Muscle of leg (tissue), 3 donors: ENCODE measurements at regions not wholly inside any gene's neighbourhood (a gene's known extent, or its start where the extent isn't known, plus 50 kb on each side); places are given as distances from the start of the nearest gene placed in this dataset.
A peak's percentile ranks its signal among the peaks of the same experiment; 100 is the strongest.

Experiments used
- DNase-seq: peaks from one replicate; pipeline ENCODE4 v3.0.0; 2013
- H3K27ac ChIP-seq: one replicate; pipeline ENCODE4 v1.5.1; 2013; ENCODE audit warnings: mild to moderate bottlenecking, low read length, control low read depth
- H3K27me3 ChIP-seq: one replicate; pipeline ENCODE4 v1.6.1; 2013; ENCODE audit warnings: low read length; ENCODE audit not compliant: control insufficient read depth, insufficient read depth
- H3K36me3 ChIP-seq: one replicate; pipeline ENCODE4 v1.6.1; 2013; ENCODE audit warnings: low read length; ENCODE audit not compliant: control insufficient read depth, insufficient read depth
- H3K4me1 ChIP-seq: one replicate; pipeline ENCODE4 v1.6.1; 2013; ENCODE audit warnings: low read length; ENCODE audit not compliant: control insufficient read depth, insufficient read depth
- H3K4me3 ChIP-seq: one replicate; pipeline ENCODE4 v1.5.1; 2013; ENCODE audit warnings: low read length, control low read depth
- H3K9me3 ChIP-seq: replicated peaks from 2 replicates; pipeline ENCODE4 v1.6.1; 2013; ENCODE audit warnings: low read depth, low read length; ENCODE audit not compliant: control insufficient read depth
- WGBS: methylation state at CpG from one replicate; pipeline ENCODE4 v1.1.5; 2013; ENCODE audit warnings: missing lambda C conversion rate; ENCODE audit not compliant: insufficient coverage; 5-methylcytosine and 5-hydroxymethylcytosine counted together

DNA sequence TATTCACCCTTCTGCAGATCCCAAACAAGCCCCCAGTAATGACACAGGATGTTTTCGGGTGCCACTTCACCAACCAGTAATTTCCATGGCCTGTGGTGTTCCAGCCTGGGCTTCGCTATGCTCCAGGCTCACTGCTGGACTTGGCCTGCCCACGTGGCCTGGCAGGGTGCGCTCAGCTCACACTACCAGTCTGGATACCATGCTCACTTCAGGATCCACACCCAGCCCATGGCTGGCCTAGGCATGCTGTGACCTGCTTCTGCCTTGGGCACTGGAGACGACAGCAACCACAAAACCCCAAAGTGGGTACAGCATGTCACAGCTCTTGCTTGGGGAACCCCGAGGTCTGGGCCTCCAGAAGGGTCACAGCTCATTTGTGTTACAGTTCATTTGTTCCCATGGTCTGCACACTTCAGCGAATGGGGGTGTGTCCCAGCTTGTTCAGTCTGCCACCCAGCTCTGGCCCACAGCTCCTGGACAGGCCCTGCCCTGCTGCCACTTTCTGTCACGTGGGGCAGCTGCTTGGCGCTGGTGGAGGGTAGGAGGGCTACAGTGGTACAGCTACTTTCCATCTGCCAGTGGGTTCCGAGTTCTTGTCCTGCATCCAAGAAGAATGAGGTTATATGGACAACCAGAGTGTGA lies 650.8 kb downstream of the MCTP2 start:
- Histone ChIP-seq H3K27me3 (no peaks in the 10 kb centered on the region), H3K36me3 (no peaks in the 10 kb centered on the region), H3K4me1 (no peaks in the 10 kb centered on the region), H3K4me3 (no peak overlapping the region), H3K27ac (no peak overlapping the region), H3K9me3 (peaks cover 5% of the 10 kb centered on the region)
- DNase-seq, result no peak
- WGBS, result 94% methylated on average over 10 of the region's 10 CpGs

DNA sequence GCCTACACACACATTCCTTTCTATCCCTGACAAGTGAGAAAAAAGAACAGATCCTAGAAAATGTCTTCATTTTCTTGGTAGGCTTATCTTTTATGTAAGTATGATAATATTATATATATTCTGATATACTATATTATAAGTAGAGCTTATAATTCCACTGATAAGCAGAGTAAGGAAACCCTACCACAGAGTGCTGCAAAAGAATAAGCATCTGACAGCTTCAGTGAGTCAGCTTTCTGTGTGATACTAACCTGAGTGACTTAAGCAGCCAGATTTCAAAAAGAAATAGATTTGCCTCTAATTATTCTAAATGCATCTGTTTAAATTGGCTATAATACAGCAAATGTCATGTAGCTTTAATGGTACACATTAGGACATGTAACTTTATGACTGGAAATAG lies 656.0 kb downstream of the MCTP2 start:
- Histone ChIP-seq H3K27ac (no peak overlapping the region), H3K4me3 (no peak overlapping the region), H3K27me3 (no peaks in the 10 kb centered on the region), H3K4me1 (no peaks in the 10 kb centered on the region), H3K9me3 (no peaks in the 10 kb centered on the region), H3K36me3 (no peaks in the 10 kb centered on the region)
- DNase-seq, result no peak

DNA sequence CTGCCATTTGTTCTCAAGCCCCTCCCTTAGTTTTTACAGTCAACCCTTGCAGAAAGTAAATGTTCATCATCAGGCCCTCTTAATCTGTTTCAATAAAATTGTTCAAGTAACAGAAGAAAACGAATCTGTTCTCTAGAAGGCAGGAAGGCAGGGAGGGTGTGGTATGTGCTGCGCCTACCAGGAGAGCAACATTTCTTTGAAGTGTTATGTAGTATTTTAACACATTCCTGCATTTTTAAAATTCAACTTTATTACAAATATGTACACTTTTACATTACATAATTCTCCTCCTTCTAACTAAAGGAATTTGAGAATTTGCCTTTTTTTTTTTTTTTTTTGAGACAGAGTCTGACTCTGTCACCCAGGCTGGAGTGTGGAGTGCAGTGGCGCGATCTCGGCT lies 657.8 kb downstream of the MCTP2 start:
- H3K4me1 ChIP-seq, result no peaks in the 10 kb centered on the region
- H3K9me3 ChIP-seq, result no peaks in the 10 kb centered on the region
- no peak overlapping the region for H3K27ac ChIP-seq
- no peaks in the 10 kb centered on the region for H3K27me3 ChIP-seq
- DNase-seq, result no peak
- 100% methylated on average over 3 of the region's 5 CpGs for WGBS
- no peaks in the 10 kb centered on the region for H3K36me3 ChIP-seq
- H3K4me3 ChIP-seq, result no peak overlapping the region

DNA sequence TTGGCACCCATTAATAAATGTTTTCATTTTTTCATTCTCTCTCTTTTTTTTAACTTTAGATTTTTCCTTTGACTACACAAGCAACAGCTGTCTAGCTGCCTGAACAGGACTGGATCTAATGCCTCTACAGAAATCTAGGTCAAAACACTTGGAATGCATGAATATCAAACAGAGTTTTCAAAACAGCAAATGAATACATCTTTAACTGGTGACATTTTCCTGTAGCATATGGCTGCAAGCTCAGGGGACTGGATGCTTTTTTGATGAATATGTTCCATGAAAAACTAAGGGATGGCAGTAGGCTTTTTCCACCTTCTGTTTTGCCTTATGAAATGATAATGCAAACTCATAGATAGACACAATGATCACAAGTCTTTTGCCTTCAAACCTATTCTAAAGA lies 661.7 kb downstream of the MCTP2 start:
- Histone ChIP-seq H3K36me3 (no peaks in the 10 kb centered on the region), H3K4me1 (no peaks in the 10 kb centered on the region), H3K9me3 (no peaks in the 10 kb centered on the region), H3K27me3 (no peaks in the 10 kb centered on the region), H3K4me3 (no peak overlapping the region), H3K27ac (no peak overlapping the region)
- DNase-seq, result peak; percentile 3

DNA sequence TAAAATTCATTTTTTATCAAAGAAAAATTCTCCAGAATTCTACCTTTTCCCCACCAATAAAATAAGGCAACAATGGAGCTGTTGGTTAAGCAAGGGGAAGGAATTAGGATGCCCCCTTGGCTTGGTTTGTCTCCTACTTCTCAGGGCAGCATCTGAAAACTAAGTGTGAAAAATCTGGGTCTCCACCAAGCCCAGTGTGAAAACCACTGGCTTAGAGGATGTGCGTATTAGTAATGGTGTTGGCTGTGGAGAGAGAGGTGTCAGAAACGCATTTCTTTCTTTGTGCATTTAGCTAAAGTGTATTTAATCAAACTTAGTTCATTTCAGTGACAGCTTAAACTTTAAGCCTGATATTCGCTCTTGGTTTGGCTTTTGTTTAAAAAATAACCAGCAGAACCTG lies 662.7 kb downstream of the MCTP2 start:
- no peaks in the 10 kb centered on the region for H3K9me3 ChIP-seq
- DNase-seq, result no peak
- H3K27ac ChIP-seq, result no peak overlapping the region
- H3K4me3 ChIP-seq, result no peak overlapping the region
- H3K4me1 ChIP-seq, result no peaks in the 10 kb centered on the region
- H3K27me3 ChIP-seq, result no peaks in the 10 kb centered on the region
- H3K36me3 ChIP-seq, result no peaks in the 10 kb centered on the region
- no CpG with 5 or more reads among the region's 3 CpGs for WGBS

DNA sequence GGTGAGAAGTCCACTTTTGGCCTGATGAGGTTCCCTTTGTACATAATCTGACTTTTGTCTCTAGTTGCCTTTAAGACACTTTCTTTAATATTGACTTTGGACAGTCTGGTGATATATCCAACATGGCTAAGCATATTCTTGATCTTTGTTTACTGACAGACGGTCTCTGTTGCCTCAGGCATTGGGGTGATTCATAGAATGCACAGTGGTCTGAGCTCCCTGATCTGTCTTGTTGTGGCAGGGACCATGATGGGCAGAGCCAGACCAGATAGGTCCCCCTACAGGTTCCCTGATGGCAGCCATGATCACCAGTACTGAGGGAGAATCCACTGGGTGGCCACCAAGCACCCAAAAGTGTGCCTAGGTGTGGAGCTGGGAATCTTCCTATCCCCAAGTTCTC lies 678.1 kb downstream of the MCTP2 start:
- 100% methylated on average over 1 of the region's 1 CpG for WGBS
- DNase-seq, result no peak
- Histone ChIP-seq H3K4me1 (no peaks in the 10 kb centered on the region), H3K4me3 (no peak overlapping the region), H3K9me3 (peaks cover 7% of the 10 kb centered on the region), H3K27ac (no peak overlapping the region), H3K27me3 (no peaks in the 10 kb centered on the region), H3K36me3 (no peaks in the 10 kb centered on the region)

DNA sequence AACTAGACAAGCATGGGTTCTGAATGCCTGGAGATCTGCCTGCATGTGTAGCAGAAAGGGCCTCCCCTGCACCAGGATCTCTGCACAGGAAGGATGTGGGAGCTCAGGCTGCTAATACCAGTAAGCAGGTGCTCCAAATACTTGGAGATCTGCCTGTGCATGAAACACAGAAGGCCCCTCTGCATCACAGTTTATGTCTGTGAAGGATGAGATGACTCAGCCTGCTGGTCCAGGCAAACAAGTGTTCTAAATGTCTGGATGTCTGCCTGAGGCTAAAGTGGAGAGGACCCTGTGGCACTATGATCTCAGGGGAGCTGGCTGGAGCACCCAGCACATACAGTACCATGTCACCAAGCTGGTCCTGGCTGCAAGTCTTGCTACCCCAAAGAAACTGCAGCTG lies 678.8 kb downstream of the MCTP2 start:
- Histone ChIP-seq H3K27me3 (no peaks in the 10 kb centered on the region), H3K9me3 (peaks cover 7% of the 10 kb centered on the region), H3K36me3 (no peaks in the 10 kb centered on the region), H3K27ac (no peak overlapping the region), H3K4me1 (no peaks in the 10 kb centered on the region), H3K4me3 (no peak overlapping the region)
- no peak for DNase-seq

DNA sequence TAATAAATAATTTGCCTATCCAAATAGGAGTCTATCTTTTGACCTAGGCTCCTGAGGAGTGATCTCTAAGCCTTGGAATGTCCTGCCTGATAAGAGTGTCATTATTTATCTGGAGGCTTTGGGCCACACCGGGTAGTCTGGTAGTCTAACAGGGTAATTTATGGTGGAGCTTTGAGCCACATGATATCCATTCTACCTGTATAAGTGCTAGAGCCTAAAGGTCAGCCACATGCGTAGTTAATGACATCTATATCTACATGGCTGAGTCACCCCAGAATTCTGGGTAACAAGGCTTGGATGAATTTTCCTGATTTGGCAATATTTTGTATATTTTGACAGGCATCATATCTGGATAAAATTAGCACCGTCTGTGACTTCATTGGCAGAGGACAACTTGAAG lies 681.4 kb downstream of the MCTP2 start:
- Histone ChIP-seq H3K27me3 (no peaks in the 10 kb centered on the region), H3K9me3 (peaks cover 7% of the 10 kb centered on the region)
- WGBS, result no CpG with 5 or more reads among the region's 3 CpGs

DNA sequence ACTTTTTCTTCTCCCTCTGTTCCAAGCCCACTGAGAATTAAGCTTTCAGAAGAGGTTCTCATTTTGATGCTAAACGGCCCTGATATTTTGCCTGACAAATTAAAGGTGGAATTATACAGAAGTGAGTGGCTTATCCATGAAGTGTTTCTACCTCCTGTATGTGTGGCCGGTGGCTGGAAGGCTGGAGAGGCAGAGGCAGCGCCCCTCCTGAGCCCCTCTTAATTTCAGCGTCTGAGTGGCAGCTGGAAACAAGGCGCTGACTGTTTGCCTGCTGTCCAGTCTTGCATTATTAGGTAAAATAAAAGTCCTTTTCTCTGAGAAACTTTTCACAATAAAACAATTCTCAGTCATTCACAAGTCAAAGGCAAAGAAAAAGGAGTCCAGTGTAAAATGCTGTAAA lies 685.7 kb downstream of the MCTP2 start:
- Histone ChIP-seq H3K27ac (no peak overlapping the region), H3K27me3 (no peaks in the 10 kb centered on the region), H3K4me3 (no peak overlapping the region), H3K4me1 (no peaks in the 10 kb centered on the region), H3K36me3 (no peaks in the 10 kb centered on the region), H3K9me3 (no peaks in the 10 kb centered on the region)
- DNase-seq, result no peak
- no CpG with 5 or more reads among the region's 5 CpGs for WGBS

More for the DNA sequence above, 681.4 kb downstream of the MCTP2 start:
- no peaks in the 10 kb centered on the region for H3K36me3 ChIP-seq
- H3K4me3 ChIP-seq, result no peak overlapping the region
- no peak overlapping the region for H3K27ac ChIP-seq
- no peak for DNase-seq
- H3K4me1 ChIP-seq, result no peaks in the 10 kb centered on the region

DNA sequence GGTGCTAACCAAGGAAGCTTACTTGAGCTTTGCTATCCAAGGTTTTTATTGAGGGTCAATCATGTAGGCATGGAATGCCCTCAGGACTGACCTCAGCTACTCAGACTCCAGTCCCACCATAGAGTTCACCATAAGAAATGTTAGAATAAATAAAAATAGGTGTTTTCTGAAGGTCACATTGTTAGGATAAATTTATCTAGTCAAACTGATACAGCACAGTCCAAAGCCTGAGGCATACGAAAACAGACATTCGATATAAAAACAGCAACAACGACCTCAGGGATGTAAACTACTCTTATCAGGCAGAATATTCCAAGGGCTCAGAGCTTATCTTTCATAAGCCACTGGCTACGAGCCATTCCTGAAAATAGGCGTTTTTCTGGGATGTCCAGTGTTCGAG lies 690.6 kb downstream of the MCTP2 start:
- 41% methylated on average over 3 of the region's 6 CpGs for WGBS
- H3K27ac ChIP-seq, result no peak overlapping the region
- no peaks in the 10 kb centered on the region for H3K27me3 ChIP-seq
- no peaks in the 10 kb centered on the region for H3K4me1 ChIP-seq
- no peak overlapping the region for H3K4me3 ChIP-seq
- H3K36me3 ChIP-seq, result no peaks in the 10 kb centered on the region
- no peak for DNase-seq
- no peaks in the 10 kb centered on the region for H3K9me3 ChIP-seq

DNA sequence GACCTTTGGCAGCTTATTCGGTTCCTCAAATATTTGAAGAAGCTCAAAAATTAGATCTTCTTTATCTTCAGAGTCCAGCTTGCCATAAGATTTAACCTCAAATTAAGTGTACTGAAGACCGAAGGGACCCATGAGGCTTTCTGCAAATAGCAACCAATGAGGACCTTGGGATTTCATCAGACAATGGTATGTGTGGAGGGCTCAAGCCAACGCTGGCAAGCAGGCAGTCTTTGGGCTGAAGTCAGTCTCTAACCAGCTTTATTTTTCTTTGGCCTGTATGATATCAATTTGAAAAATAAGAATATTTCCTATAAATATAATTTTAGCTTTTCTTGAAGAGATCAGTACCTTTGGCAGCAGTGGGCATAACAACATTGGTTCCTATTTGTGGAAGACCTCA lies 692.7 kb downstream of the MCTP2 start:
- H3K9me3 ChIP-seq, result no peaks in the 10 kb centered on the region
- DNase-seq, result peak; percentile 6
- H3K27me3 ChIP-seq, result no peaks in the 10 kb centered on the region
- WGBS, result 50% methylated on average over 1 of the region's 3 CpGs
- H3K27ac ChIP-seq, result no peak overlapping the region
- no peak overlapping the region for H3K4me3 ChIP-seq
- no peaks in the 10 kb centered on the region for H3K4me1 ChIP-seq
- H3K36me3 ChIP-seq, result no peaks in the 10 kb centered on the region
